Type B pancreatic cell (in vitro differentiated cells): ENCODE measurements at regions not wholly inside any gene's neighbourhood (a gene's known extent, or its start where the extent isn't known, plus 50 kb on each side); places are given as distances from the start of the nearest gene placed in this dataset.

ENCODE experiments used
- DNase-seq: peaks from one replicate; pipeline ENCODE4 v3.0.0; 2021; ENCODE audit warnings: mixed read lengths; ENCODE audit not compliant: unreplicated experiment; ENCODE audit errors: extremely low spot score
- H3K27ac Mint-ChIP-seq: 2 replicates; pipeline ENCODE4 v1.8.0; 2021; ENCODE audit warnings: mild to moderate bottlenecking, mixed read lengths
- H3K27me3 Mint-ChIP-seq: 2 replicates; pipeline ENCODE4 v1.8.0; 2021; ENCODE audit warnings: mixed read lengths
- H3K36me3 Mint-ChIP-seq: 2 replicates; pipeline ENCODE4 v1.8.0; 2021; ENCODE audit warnings: mixed read lengths
- H3K4me1 Mint-ChIP-seq: one replicate; pipeline ENCODE4 v1.8.0; 2021; ENCODE audit warnings: mixed read lengths; ENCODE audit not compliant: unreplicated experiment
- H3K4me3 Mint-ChIP-seq: 2 replicates; pipeline ENCODE4 v1.8.0; 2021; ENCODE audit warnings: mild to moderate bottlenecking, mixed read lengths
- H3K9me3 Mint-ChIP-seq: 2 replicates; pipeline ENCODE4 v1.8.0; 2021; ENCODE audit warnings: mixed read lengths
- TF ChIP-seq, protein P1 (sequence below): fragments of 200-600 bp; sonication (generic); conservative IDR thresholded peaks from 2 replicates; pipeline ENCODE4 v1.5.0; 2021; ENCODE audit warnings: antibody characterized with exemption, mild to moderate bottlenecking

DNA sequence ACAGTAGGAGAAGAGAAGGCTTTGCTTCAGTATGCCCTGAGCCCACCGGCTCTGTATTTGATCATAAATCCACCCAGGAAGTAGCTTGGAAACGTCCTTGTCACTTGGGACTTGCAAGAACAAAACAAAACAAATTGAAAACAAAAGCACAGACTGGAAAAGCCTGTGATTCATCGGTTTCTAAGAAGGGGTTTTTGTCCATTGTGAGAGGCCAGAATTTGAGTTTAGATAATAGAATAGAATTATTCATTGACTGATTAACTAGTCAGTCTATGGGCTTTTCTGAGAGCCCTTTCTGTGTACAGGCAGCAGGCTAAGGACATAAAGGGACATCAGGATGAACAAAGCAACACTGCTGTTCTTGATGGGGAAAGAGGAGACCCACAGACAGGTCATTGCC is 424.8 kb downstream of the IRX1 start:
- Mint-ChIP-seq H3K36me3 (peaks cover 4% of the 10 kb centered on the region), H3K4me1 (peaks cover 23% of the 10 kb centered on the region), H3K27me3 (peaks cover 48% of the 10 kb centered on the region), H3K4me3 (no peak overlapping the region), H3K27ac (no peak overlapping the region), H3K9me3 (peaks cover 7% of the 10 kb centered on the region)
- DNase-seq = no peak
- TF ChIP-seq, protein P1, sequence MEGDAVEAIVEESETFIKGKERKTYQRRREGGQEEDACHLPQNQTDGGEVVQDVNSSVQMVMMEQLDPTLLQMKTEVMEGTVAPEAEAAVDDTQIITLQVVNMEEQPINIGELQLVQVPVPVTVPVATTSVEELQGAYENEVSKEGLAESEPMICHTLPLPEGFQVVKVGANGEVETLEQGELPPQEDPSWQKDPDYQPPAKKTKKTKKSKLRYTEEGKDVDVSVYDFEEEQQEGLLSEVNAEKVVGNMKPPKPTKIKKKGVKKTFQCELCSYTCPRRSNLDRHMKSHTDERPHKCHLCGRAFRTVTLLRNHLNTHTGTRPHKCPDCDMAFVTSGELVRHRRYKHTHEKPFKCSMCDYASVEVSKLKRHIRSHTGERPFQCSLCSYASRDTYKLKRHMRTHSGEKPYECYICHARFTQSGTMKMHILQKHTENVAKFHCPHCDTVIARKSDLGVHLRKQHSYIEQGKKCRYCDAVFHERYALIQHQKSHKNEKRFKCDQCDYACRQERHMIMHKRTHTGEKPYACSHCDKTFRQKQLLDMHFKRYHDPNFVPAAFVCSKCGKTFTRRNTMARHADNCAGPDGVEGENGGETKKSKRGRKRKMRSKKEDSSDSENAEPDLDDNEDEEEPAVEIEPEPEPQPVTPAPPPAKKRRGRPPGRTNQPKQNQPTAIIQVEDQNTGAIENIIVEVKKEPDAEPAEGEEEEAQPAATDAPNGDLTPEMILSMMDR = no peak

DNA sequence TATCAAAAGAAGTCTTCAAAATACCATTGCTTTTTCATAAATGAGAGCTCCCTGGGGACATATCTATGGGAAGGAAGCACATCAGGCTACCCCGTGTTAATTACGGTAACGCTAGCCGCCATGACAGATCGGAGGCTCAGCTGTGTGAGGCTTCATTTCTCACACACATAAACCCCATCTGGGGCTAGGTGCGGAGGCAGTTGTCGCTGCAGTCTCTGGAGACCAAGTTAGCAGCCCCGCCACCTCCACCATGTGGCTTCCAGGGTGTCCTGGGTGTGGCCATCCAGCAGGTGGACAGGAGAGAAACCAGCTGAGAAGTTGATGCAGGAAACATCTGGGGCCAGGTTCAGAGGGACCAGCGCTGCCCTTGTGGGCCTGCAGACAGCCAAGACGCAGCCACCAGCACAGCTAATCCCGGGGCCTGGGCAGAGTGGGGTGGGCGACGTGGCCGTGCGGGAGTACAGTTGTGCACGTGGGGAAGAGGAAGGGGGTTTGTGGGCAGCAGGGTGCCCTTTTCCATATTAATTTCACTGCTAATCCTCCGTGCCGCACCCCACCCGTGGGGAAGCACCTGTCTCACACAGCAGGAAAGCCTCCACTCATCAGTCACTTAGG is 426.5 kb downstream of the IRX1 start:
- H3K9me3 Mint-ChIP-seq = peaks cover 7% of the 10 kb centered on the region

DNA sequence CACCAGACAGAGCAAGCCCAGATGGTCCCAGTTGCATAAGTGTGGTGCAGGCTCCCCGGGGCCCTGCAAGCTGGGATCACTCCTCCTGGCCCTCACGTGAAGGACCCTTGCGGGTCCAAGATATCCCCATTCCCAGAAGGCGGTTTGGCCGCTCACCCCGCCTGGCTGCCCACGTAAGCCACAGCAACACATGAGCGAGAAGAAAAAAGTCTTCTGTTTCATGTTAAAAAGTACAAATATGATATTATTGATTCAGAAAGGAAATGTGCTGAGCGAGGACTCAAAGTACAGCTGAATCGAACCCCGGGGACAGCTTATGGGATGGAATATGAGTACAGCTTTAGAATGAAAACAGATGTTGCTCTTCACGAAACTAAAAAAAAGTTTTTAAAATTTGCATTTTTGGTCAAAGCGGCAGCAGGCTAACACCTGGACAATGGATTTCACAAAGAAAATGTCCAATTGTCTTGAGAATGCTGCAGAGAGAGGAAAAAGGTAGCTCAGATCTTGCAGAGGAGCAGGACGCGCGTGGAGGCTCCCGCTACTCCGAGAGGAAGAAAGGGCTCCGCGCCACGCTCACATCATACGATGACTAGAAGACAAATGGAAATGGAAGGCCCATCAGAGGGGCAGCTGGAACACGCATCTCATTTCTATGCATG is 427.6 kb downstream of the IRX1 start:
- peaks cover 7% of the 10 kb centered on the region for H3K9me3 Mint-ChIP-seq
- H3K27me3 Mint-ChIP-seq = peaks cover 39% of the 10 kb centered on the region
- H3K4me3 Mint-ChIP-seq = no peak overlapping the region
- peaks cover 4% of the 10 kb centered on the region for H3K36me3 Mint-ChIP-seq
- DNase-seq = no peak
- H3K4me1 Mint-ChIP-seq = peaks cover 39% of the 10 kb centered on the region
- H3K27ac Mint-ChIP-seq = no peak overlapping the region
- TF ChIP-seq, protein P1 = no peak

More for the DNA sequence above, 426.5 kb downstream of the IRX1 start:
- H3K4me3 Mint-ChIP-seq = no peak overlapping the region
- peaks cover 4% of the 10 kb centered on the region for H3K36me3 Mint-ChIP-seq
- H3K4me1 Mint-ChIP-seq = peaks cover 29% of the 10 kb centered on the region
- no peak for DNase-seq
- TF ChIP-seq, protein P1 = no peak
- H3K27me3 Mint-ChIP-seq = peaks cover 40% of the 10 kb centered on the region
- no peak overlapping the region for H3K27ac Mint-ChIP-seq

DNA sequence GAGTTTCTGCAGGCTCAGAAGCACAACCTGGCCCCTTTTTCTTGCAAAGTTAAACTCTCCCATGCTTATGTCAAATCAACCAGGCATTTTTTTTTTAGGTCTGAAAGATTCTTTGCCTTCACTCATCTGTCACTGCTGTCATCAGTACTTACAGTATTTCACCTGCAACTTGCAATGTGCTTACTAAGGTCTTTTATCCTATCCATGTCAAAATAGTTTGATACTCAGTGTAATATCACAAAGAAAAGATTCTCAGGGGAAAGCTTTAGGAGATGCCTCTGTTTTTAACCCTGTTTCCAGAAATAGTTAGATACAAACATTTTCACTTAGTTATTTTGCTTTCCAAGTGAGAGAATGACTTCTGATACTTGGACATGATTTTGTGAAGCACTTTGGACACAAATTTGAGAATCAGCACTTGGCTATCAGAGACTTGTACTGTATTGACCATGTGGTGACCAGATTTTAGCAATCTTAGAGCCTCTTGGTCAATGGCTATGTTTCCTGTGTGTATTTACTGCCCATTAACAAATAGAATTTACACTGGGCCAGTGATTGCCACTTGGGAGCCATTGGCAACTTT is 428.2 kb downstream of the IRX1 start:
- peaks cover 43% of the 10 kb centered on the region for H3K4me1 Mint-ChIP-seq
- H3K27me3 Mint-ChIP-seq = peaks cover 40% of the 10 kb centered on the region
- DNase-seq = no peak
- H3K36me3 Mint-ChIP-seq = peaks cover 4% of the 10 kb centered on the region
- TF ChIP-seq, protein P1 = no peak
- H3K27ac Mint-ChIP-seq = no peak overlapping the region
- peaks cover 7% of the 10 kb centered on the region for H3K9me3 Mint-ChIP-seq
- H3K4me3 Mint-ChIP-seq = no peak overlapping the region

DNA sequence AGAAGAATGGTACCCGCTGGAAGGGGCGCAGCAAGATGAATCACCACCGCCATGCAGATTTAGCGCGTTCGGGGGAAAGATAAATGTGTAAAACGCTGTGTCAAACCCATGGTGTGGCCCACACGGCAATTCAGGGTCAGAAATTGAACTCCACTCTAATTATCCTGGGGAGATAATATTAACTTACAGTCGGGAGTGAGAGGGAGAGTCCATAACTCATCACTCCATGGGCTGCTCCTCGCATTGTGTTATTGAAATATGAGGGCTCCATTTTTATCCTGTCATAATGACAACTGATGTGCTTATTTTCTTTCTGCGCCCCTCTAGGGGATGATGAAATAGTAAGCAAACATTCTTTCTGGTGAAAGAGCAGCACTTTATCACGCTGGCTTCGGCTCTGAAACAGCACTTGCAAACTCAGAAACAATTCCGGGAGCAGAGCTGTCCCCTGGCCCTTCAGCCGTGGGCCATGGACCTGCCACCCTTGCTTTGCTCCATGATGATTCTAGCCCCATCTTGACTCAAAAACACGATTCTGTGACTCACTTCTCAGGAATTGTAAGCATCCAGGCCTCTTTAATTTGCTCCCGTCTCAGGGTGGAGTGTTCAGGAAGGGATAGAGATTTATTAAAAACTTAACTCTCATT is 431.6 kb downstream of the IRX1 start:
- Mint-ChIP-seq H3K27ac (peak overlapping the region; percentile 75), H3K9me3 (peaks cover 6% of the 10 kb centered on the region), H3K27me3 (peaks cover 31% of the 10 kb centered on the region), H3K4me1 (peaks cover 37% of the 10 kb centered on the region), H3K4me3 (peak overlapping the region; percentile 32), H3K36me3 (no peaks in the 10 kb centered on the region)
- TF ChIP-seq, protein P1 = no peak
- DNase-seq = no peak
